ENCODE measurements at regions not wholly inside any gene's neighbourhood (a gene's known extent, or its start where the extent isn't known, plus 50 kb on each side); places are given as distances from the start of the nearest gene placed in this dataset.

DNA sequence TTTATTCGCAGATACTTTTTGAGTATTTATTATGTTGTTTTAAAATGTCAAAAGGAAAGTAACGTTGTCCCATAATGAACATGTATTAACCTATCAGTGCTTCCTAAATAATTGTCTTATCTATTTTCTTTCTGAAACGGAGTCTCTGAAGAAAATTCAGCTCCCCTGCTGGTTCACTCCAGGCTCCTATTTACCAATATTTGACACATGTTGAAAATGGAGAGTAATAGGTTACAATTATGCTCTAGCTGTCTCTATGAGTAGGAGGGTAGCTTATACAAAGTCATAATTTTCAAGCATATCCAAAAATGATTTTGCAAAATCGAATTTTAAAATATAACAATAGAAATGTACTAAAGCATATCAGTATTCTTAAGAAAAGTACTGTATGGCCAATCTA, 844.1 kb downstream of the CDH18 start:
- TF ChIP-seq, protein P1, sequence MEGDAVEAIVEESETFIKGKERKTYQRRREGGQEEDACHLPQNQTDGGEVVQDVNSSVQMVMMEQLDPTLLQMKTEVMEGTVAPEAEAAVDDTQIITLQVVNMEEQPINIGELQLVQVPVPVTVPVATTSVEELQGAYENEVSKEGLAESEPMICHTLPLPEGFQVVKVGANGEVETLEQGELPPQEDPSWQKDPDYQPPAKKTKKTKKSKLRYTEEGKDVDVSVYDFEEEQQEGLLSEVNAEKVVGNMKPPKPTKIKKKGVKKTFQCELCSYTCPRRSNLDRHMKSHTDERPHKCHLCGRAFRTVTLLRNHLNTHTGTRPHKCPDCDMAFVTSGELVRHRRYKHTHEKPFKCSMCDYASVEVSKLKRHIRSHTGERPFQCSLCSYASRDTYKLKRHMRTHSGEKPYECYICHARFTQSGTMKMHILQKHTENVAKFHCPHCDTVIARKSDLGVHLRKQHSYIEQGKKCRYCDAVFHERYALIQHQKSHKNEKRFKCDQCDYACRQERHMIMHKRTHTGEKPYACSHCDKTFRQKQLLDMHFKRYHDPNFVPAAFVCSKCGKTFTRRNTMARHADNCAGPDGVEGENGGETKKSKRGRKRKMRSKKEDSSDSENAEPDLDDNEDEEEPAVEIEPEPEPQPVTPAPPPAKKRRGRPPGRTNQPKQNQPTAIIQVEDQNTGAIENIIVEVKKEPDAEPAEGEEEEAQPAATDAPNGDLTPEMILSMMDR (IDR thresholded peaks at IDR 0.05), result no peak
- TF ChIP-seq POLR2A (IDR thresholded peaks at IDR 0.05), result no peak

Data from body of pancreas (tissue), 4 donors.